LNCAP (cell line): ENCODE measurements at regions not wholly inside any gene's neighbourhood (a gene's known extent, or its start where the extent isn't known, plus 50 kb on each side); places are given as distances from the start of the nearest gene placed in this dataset.

Experiments used
- CTCF ChIP-seq: fragments of 450-650 bp; IDR thresholded peaks from 2 replicates; pipeline ENCODE4 v1.5.1; 2017; ENCODE audit warnings: mild to moderate bottlenecking

- no peak for TF ChIP-seq CTCF
Measured at GRCh38 chr4:57363346-57363745, 253.2 kb upstream of the IGFBP7 start.

GRCh38 chr4:57360681-57361080 lies 250.5 kb upstream of the IGFBP7 start:
- TF ChIP-seq CTCF = no peak

GRCh38 chr4:57355101-57355665 lies 245.0 kb upstream of the IGFBP7 start:
- TF ChIP-seq CTCF = no peak

- no peak for TF ChIP-seq CTCF
Measured at GRCh38 chr4:57351731-57352130, 241.5 kb upstream of the IGFBP7 start.

GRCh38 chr4:57344296-57344695 lies 234.1 kb upstream of the IGFBP7 start:
- no peak for TF ChIP-seq CTCF

- TF ChIP-seq CTCF = no peak
Measured at GRCh38 chr4:57342411-57342810, 232.2 kb upstream of the IGFBP7 start.

- no peak for TF ChIP-seq CTCF
Measured at GRCh38 chr4:57333684-57334083, 223.5 kb upstream of the IGFBP7 start.

GRCh38 chr4:57331959-57332358 lies 221.8 kb upstream of the IGFBP7 start:
- TF ChIP-seq CTCF = no peak
